Omental fat pad (tissue), 3 donors: ENCODE measurements at regions not wholly inside any gene's neighbourhood (a gene's known extent, or its start where the extent isn't known, plus 50 kb on each side); places are given as distances from the start of the nearest gene placed in this dataset.

Experiments used
- ATAC-seq: fragments of 150-250 bp; one replicate; pipeline ENCODE4 v1.9.1; 2016; ENCODE audit warnings: mild to moderate bottlenecking, moderate library complexity; ENCODE audit not compliant: low FRiP score
- DNase-seq: peaks from one replicate; pipeline ENCODE4 v3.0.0-alpha.2; 2019; ENCODE audit warnings: low spot score
- TF ChIP-seq, protein P1 (sequence below), 3 donors: fragments of 450-650 bp; IDR thresholded peaks; one replicate each; pipeline ENCODE4 v1.5.1; 2016 to 2017; ENCODE audit warnings: antibody characterized with exemption in 3 of 3, mild to moderate bottlenecking in 3 of 3, moderate library complexity in 2 of 3

- TF ChIP-seq, protein P1, sequence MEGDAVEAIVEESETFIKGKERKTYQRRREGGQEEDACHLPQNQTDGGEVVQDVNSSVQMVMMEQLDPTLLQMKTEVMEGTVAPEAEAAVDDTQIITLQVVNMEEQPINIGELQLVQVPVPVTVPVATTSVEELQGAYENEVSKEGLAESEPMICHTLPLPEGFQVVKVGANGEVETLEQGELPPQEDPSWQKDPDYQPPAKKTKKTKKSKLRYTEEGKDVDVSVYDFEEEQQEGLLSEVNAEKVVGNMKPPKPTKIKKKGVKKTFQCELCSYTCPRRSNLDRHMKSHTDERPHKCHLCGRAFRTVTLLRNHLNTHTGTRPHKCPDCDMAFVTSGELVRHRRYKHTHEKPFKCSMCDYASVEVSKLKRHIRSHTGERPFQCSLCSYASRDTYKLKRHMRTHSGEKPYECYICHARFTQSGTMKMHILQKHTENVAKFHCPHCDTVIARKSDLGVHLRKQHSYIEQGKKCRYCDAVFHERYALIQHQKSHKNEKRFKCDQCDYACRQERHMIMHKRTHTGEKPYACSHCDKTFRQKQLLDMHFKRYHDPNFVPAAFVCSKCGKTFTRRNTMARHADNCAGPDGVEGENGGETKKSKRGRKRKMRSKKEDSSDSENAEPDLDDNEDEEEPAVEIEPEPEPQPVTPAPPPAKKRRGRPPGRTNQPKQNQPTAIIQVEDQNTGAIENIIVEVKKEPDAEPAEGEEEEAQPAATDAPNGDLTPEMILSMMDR (IDR thresholded peaks at IDR 0.05): no peak
- no peak for ATAC-seq
- no peak for DNase-seq
These were observed 504.2 kb upstream of the LINC00305 start for GRCh38 chr18:64653068-64653467.

DNA sequence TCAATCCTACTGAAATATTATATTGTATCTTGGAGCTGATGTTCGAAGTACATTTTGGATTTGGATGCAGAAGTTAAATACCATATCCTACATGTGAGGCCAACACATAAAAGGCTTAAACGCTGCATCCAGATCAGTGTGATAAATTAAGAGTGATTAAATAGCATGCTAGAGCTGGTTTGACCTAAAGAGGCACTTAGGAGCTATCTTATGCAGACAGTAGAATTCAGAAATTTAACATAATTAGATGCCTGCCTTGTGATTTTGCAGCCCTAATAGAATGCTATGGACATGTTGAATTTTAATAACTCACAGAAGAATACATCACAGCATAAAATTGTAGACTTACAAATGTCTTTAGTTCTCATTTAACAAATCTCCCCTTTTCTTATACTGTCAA lies 501.2 kb upstream of the LINC00305 start:
- DNase-seq: no peak
- TF ChIP-seq, protein P1 (IDR thresholded peaks at IDR 0.05): no peak
- ATAC-seq: no peak

GRCh38 chr18:64645753-64646152 lies 496.9 kb upstream of the LINC00305 start:
- ATAC-seq (no peak), DNase-seq (no peak)

GRCh38 chr18:64639536-64639935 lies 490.6 kb upstream of the LINC00305 start:
- DNase-seq (no peak), ATAC-seq (no peak)
- TF ChIP-seq, protein P1 (IDR thresholded peaks at IDR 0.05): no peak

More at GRCh38 chr18:64645753-64646152, 496.9 kb upstream of the LINC00305 start:
- TF ChIP-seq, protein P1 (IDR thresholded peaks at IDR 0.05): no peak

DNA sequence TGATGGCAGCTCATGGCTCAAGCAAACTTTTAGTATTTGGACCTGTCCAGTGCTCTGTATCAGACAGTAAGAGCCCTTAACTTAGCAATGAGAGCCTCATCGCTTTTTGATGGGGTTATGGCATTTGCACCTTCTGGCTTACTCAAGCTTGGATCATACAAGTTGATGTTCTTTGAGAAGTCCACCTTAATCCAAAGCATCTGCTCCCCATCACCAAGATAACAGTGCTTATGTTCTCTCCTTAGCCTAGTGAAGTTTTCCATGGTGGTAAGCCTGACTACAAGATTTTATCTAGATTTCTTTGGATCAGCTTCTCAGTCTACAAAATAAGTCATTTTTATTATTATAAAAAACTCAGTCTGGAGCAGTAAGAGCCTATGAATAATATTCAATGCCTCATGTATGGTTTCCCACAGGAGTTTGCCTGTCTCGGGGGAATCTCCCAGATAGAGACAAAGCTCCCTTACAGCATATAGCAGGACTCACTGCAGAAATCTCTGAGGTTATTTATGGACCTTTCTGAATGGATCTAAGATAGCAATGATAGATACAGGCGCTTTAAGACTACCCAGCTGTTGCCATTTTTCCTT lies 472.2 kb upstream of the LINC00305 start:
- TF ChIP-seq, protein P1 (IDR thresholded peaks at IDR 0.05): no peak
- no peak for DNase-seq
- ATAC-seq: no peak

GRCh38 chr18:64618390-64618789 lies 469.5 kb upstream of the LINC00305 start:
- DNase-seq: no peak
- TF ChIP-seq, protein P1 (IDR thresholded peaks at IDR 0.05): no peak
- no peak for ATAC-seq

DNA sequence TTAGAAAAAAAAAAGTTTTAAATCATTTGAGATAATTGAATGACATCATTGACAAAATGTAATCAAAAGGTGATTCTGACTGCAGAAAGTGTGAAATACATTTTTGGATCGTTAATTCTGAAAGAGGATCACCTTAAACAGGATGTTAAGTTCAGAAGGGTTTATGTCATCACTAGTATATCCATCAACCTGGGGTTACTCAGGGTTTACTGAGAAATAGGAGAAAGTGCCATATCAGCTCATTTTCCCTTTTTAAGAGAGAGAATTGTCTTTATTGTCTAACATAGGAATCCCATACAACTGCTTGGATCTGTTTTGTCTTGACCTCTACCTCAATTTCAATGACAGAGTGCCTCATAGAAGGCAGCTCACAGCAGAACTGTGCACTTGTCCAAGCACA lies 466.1 kb upstream of the LINC00305 start:
- TF ChIP-seq, protein P1 (IDR thresholded peaks at IDR 0.05): no peak
- ATAC-seq: no peak
- DNase-seq: no peak
